H54 (cell line): ENCODE measurements at regions not wholly inside any gene's neighbourhood (a gene's known extent, or its start where the extent isn't known, plus 50 kb on each side); places are given as distances from the start of the nearest gene placed in this dataset.

Experiments
- DNase-seq: peaks from one replicate; pipeline ENCODE4 v3.0.0; 2011; ENCODE audit warnings: low spot score, mixed read lengths; ENCODE audit not compliant: insufficient read length
- FAIRE-seq: peaks from 3 replicates; lab custom pipeline; 2011; peaks lifted over from hg19 to GRCh38; lab: Jason Lieb, UNC
- POLR2A ChIP-seq: IDR thresholded peaks from 2 replicates; pipeline ENCODE4 v1.6.1; 2011; ENCODE audit warnings: low read depth, mild to moderate bottlenecking, low read length

GRCh38 chr4:124202099-124202498 lies 510.4 kb downstream of the ANKRD50 start:
- FAIRE-seq (no peak), DNase-seq (no peak)
- no peak for TF ChIP-seq POLR2A

GRCh38 chr4:124203613-124204238 lies 508.8 kb downstream of the ANKRD50 start:
- DNase-seq = no peak
- TF ChIP-seq POLR2A = no peak

GRCh38 chr4:124206779-124207605 lies 505.5 kb downstream of the ANKRD50 start:
- TF ChIP-seq POLR2A = no peak
- FAIRE-seq = no peak
- DNase-seq = no peak

More at GRCh38 chr4:124203613-124204238, 508.8 kb downstream of the ANKRD50 start:
- no peak for FAIRE-seq

- DNase-seq (no peak), FAIRE-seq (no peak)
- TF ChIP-seq POLR2A = no peak
Measured at GRCh38 chr4:124209211-124209610, 503.3 kb downstream of the ANKRD50 start.

GRCh38 chr4:124209626-124210025 lies 502.9 kb downstream of the ANKRD50 start:
- TF ChIP-seq POLR2A = no peak
- DNase-seq (no peak), FAIRE-seq (no peak)

GRCh38 chr4:124210746-124211145 lies 501.8 kb downstream of the ANKRD50 start:
- TF ChIP-seq POLR2A = no peak
- no peak for DNase-seq
- no peak for FAIRE-seq

GRCh38 chr4:124212815-124213630 lies 499.5 kb downstream of the ANKRD50 start:
- DNase-seq (no peak), FAIRE-seq (no peak)
- no peak for TF ChIP-seq POLR2A

GRCh38 chr4:124219389-124219788 lies 493.1 kb downstream of the ANKRD50 start:
- FAIRE-seq (no peak), DNase-seq (no peak)
- no peak for TF ChIP-seq POLR2A

GRCh38 chr4:124224256-124224655 lies 488.3 kb downstream of the ANKRD50 start:
- FAIRE-seq (no peak), DNase-seq (no peak)
- no peak for TF ChIP-seq POLR2A

GRCh38 chr4:124227981-124228380 lies 484.6 kb downstream of the ANKRD50 start:
- FAIRE-seq (no peak), DNase-seq (no peak)
- no peak for TF ChIP-seq POLR2A

- no peak for TF ChIP-seq POLR2A
- FAIRE-seq (no peak), DNase-seq (no peak)
Measured at GRCh38 chr4:124230268-124230667, 482.3 kb downstream of the ANKRD50 start.

GRCh38 chr4:124234771-124235170 lies 477.8 kb downstream of the ANKRD50 start:
- no peak for FAIRE-seq
- no peak for TF ChIP-seq POLR2A
- no peak for DNase-seq

- FAIRE-seq (no peak), DNase-seq (no peak)
- no peak for TF ChIP-seq POLR2A
Measured at GRCh38 chr4:124243671-124244366, 468.7 kb downstream of the ANKRD50 start.
